ENCODE measurements at regions not wholly inside any gene's neighbourhood (a gene's known extent, or its start where the extent isn't known, plus 50 kb on each side); places are given as distances from the start of the nearest gene placed in this dataset.

GRCh38 chr6:27611451-27611850 is 138.5 kb upstream of the ZNF184 start:
- Histone ChIP-seq H3K9me3 (no peaks in the 10 kb centered on the region), H3K27me3 (peaks cover 0 to 20% (median 0%) of the 10 kb centered on the region in 4 donors), H3K4me1 (no peaks in the 10 kb centered on the region), H3K36me3 (no peaks in the 10 kb centered on the region), H3K27ac (no peak overlapping the region), H3K4me3 (no peak overlapping the region)
- WGBS, 2 donors: 30 to 49% methylated on average over 1 of the region's 1 CpG
- intact Hi-C loops (cut with DNase I): no loop called here
- FAIRE-seq (no peak), ATAC-seq (no peak), DNase-seq (no peak)
- TF ChIP-seq CTCF (IDR thresholded peaks at IDR 0.05): no peak

- intact Hi-C loops (cut with DNase I): no loop called here
- Histone ChIP-seq H3K4me1 (no peaks in the 10 kb centered on the region), H3K27ac (no peak overlapping the region), H3K27me3 (peaks cover 3 to 22% (median 5%) of the 10 kb centered on the region in 4 donors), H3K4me3 (no peak overlapping the region), H3K36me3 (no peaks in the 10 kb centered on the region), H3K9me3 (no peaks in the 10 kb centered on the region)
- TF ChIP-seq CTCF (IDR thresholded peaks at IDR 0.05): peak in 3 of 4 donors; percentile 10 to 27 (median 25)
- WGBS, 2 donors: 38 to 44% methylated on average over 8 of the region's 8 CpGs
- FAIRE-seq (no peak), DNase-seq (peak in 2 of 6 donors; percentile 9 to 17), ATAC-seq (peak in 3 of 4 donors; percentile 52 to 77 (median 70))
Measured at GRCh38 chr6:27608916-27609883, 136.3 kb upstream of the ZNF184 start.

GRCh38 chr6:27605401-27606342 is 132.8 kb upstream of the ZNF184 start:
- H3K4me3 ChIP-seq: no peak overlapping the region
- DNase-seq (no peak), FAIRE-seq (no peak), ATAC-seq (no peak)
- WGBS, 2 donors: 8 to 14% methylated on average over 31 of the region's 31 CpGs
- no peak for TF ChIP-seq CTCF (IDR thresholded peaks at IDR 0.05)
- no peaks in the 10 kb centered on the region for H3K4me1 ChIP-seq
- H3K36me3 ChIP-seq: no peaks in the 10 kb centered on the region
- H3K27me3 ChIP-seq: peaks cover 6 to 27% (median 13%) of the 10 kb centered on the region in 4 donors
- no peaks in the 10 kb centered on the region for H3K9me3 ChIP-seq
- H3K27ac ChIP-seq: no peak overlapping the region
- intact Hi-C loops (cut with DNase I): no loop called here

GRCh38 chr6:27604986-27605385 is 132.1 kb upstream of the ZNF184 start:
- no peak for FAIRE-seq
- Histone ChIP-seq H3K4me1 (no peaks in the 10 kb centered on the region), H3K27me3 (peaks cover 6 to 34% (median 13%) of the 10 kb centered on the region in 4 donors), H3K27ac (no peak overlapping the region), H3K4me3 (no peak overlapping the region), H3K36me3 (no peaks in the 10 kb centered on the region), H3K9me3 (no peaks in the 10 kb centered on the region)
- no peak for ATAC-seq
- 5 to 7% methylated on average over 13 of the region's 13 CpGs for WGBS, 2 donors
- no peak for DNase-seq
- intact Hi-C loops (cut with DNase I): no loop called here
- TF ChIP-seq CTCF (IDR thresholded peaks at IDR 0.05): no peak

Data from pancreas (tissue), 10 donors.